ENCODE measurements at regions not wholly inside any gene's neighbourhood (a gene's known extent, or its start where the extent isn't known, plus 50 kb on each side); places are given as distances from the start of the nearest gene placed in this dataset.

GRCh38 chr4:106652095-106652494 is 283.5 kb upstream of the GIMD1 start:
- H3K27me3 ChIP-seq: no peaks in the 10 kb centered on the region
- TF ChIP-seq CTCF (IDR thresholded peaks at IDR 0.05; ENCODE audit: low read depth, low read length): no peak
- no peak overlapping the region for H3K4me3 ChIP-seq
- H3K27ac ChIP-seq: no peak overlapping the region
- H3K9me3 ChIP-seq (ENCODE audit: low read depth): no peaks in the 10 kb centered on the region
- H3K4me1 ChIP-seq (ENCODE audit: low read depth): no peaks in the 10 kb centered on the region
- no peak for DNase-seq (ENCODE audit: low read depth in 1 of 2, low spot score in 1 of 2)
- H3K36me3 ChIP-seq: no peaks in the 10 kb centered on the region

GRCh38 chr4:106650701-106651100 is 282.1 kb upstream of the GIMD1 start:
- Histone ChIP-seq H3K9me3 (ENCODE audit: low read depth) (no peaks in the 10 kb centered on the region), H3K4me1 (ENCODE audit: low read depth) (no peaks in the 10 kb centered on the region), H3K27ac (no peak overlapping the region), H3K27me3 (no peaks in the 10 kb centered on the region), H3K36me3 (no peaks in the 10 kb centered on the region), H3K4me3 (no peak overlapping the region)
- no peak for TF ChIP-seq CTCF (IDR thresholded peaks at IDR 0.05; ENCODE audit: low read depth, low read length)
- DNase-seq (ENCODE audit: low read depth in 1 of 2, low spot score in 1 of 2): no peak

- Histone ChIP-seq H3K27ac (no peak overlapping the region), H3K27me3 (no peaks in the 10 kb centered on the region), H3K4me3 (no peak overlapping the region), H3K9me3 (ENCODE audit: low read depth) (no peaks in the 10 kb centered on the region), H3K4me1 (ENCODE audit: low read depth) (no peaks in the 10 kb centered on the region), H3K36me3 (no peaks in the 10 kb centered on the region)
- no peak for TF ChIP-seq CTCF (IDR thresholded peaks at IDR 0.05; ENCODE audit: low read depth, low read length)
- no peak for DNase-seq (ENCODE audit: low read depth in 1 of 2, low spot score in 1 of 2)
These were observed 278.9 kb upstream of the GIMD1 start for GRCh38 chr4:106647451-106647850.

GRCh38 chr4:106629268-106629625 is 260.7 kb upstream of the GIMD1 start:
- H3K9me3 ChIP-seq (ENCODE audit: low read depth): no peaks in the 10 kb centered on the region
- H3K36me3 ChIP-seq: no peaks in the 10 kb centered on the region
- H3K4me1 ChIP-seq (ENCODE audit: low read depth): no peaks in the 10 kb centered on the region
- TF ChIP-seq CTCF (IDR thresholded peaks at IDR 0.05; ENCODE audit: low read depth, low read length): no peak
- no peaks in the 10 kb centered on the region for H3K27me3 ChIP-seq
- no peak overlapping the region for H3K27ac ChIP-seq
- no peak overlapping the region for H3K4me3 ChIP-seq
- no peak for DNase-seq (ENCODE audit: low read depth in 1 of 2, low spot score in 1 of 2)

- Histone ChIP-seq H3K36me3 (no peaks in the 10 kb centered on the region), H3K4me3 (no peak overlapping the region), H3K27me3 (no peaks in the 10 kb centered on the region), H3K27ac (no peak overlapping the region), H3K9me3 (ENCODE audit: low read depth) (no peaks in the 10 kb centered on the region), H3K4me1 (ENCODE audit: low read depth) (no peaks in the 10 kb centered on the region)
- TF ChIP-seq CTCF (IDR thresholded peaks at IDR 0.05; ENCODE audit: low read depth, low read length): no peak
- no peak for DNase-seq (ENCODE audit: low read depth in 1 of 2, low spot score in 1 of 2)
These were observed 260.1 kb upstream of the GIMD1 start for GRCh38 chr4:106628586-106629267.

Measured in cardiac muscle cell (in vitro differentiated cells and primary cell).